Heart right ventricle (tissue), 16 donors: ENCODE measurements at regions not wholly inside any gene's neighbourhood (a gene's known extent, or its start where the extent isn't known, plus 50 kb on each side); places are given as distances from the start of the nearest gene placed in this dataset.

Experiments used
- ATAC-seq, 8 donors: fragments of 200-7000 bp; cut with Tn5 transposase; one replicate each; pipeline ENCODE4 v1.9.1; 2020; ENCODE audit warnings: mild to moderate bottlenecking in 8 of 8, moderate library complexity in 8 of 8, moderate number of reproducible peaks in 1 of 8
- DNase-seq, 2 donors: peaks; one replicate each; pipeline ENCODE4 v3.0.0-alpha.2; 2020
- H3K27ac ChIP-seq, 10 donors: fragments of 200-600 bp; sonication (generic) in 2 of 10; one replicate each; pipeline versions ENCODE4 v1.5.0 to v1.8.0; 2020 to 2022; ENCODE audit warnings: mild to moderate bottlenecking in 3 of 10
- H3K27me3 ChIP-seq, 7 donors: fragments of 200-600 bp; one replicate each; pipeline ENCODE4 v1.8.0; 2021 to 2022; ENCODE audit warnings: mild to moderate bottlenecking in 2 of 7
- H3K36me3 ChIP-seq, 9 donors: fragments of 200-600 bp; sonication (generic) in 1 of 9; one replicate each; pipeline versions ENCODE4 v1.5.0 to v1.8.0; 2020 to 2022; ENCODE audit warnings: mild to moderate bottlenecking in 2 of 9
- H3K4me1 ChIP-seq, 9 donors: fragments of 200-600 bp; sonication (generic) in 1 of 9; one replicate each; pipeline versions ENCODE4 v1.5.0 to v1.8.0; 2020 to 2022; ENCODE audit warnings: mild to moderate bottlenecking in 4 of 9
- H3K4me3 ChIP-seq, 10 donors: fragments of 200-600 bp; sonication (generic) in 2 of 10; one replicate each; pipeline versions ENCODE4 v1.5.0 to v1.8.0; 2020 to 2022; ENCODE audit warnings: mild to moderate bottlenecking in 7 of 10, moderate library complexity in 2 of 10
- H3K9me3 ChIP-seq, 11 donors: fragments of 200-600 bp in 10 of 11; sonication (generic) in 2 of 11; one replicate each; pipeline versions ENCODE4 v1.5.0 to v1.8.0; 2013 to 2022; ENCODE audit warnings: mild to moderate bottlenecking in 2 of 11, control low read depth in 1 of 11, moderate library complexity in 1 of 11
- CTCF ChIP-seq, 9 donors: fragments of 200-600 bp; sonication (generic) in 2 of 9; IDR thresholded peaks; one replicate each; pipeline versions ENCODE4 v1.5.0 to v1.8.0; 2021 to 2022; ENCODE audit warnings: antibody characterized with exemption in 9 of 9, mild to moderate bottlenecking in 5 of 9, moderate library complexity in 1 of 9
- WGBS, 2 donors: extraction: QIAGEN DNeasy Blood & Tissue Kit; methylation state at CpG; one replicate each; pipeline ENCODE4 v1.1.7; 2013; ENCODE audit warnings: inconsistent platforms in 1 of 2; 5-methylcytosine and 5-hydroxymethylcytosine counted together
- intact Hi-C, 10 donors: fragments of 100-400 bp; cut with DNase I; formaldehyde crosslinking; loops; one replicate each; pipeline versions ENCODE4 v1.11.1 to v1.14.2; 2022
- donor health status: Arrhythmogenic right ventricular cardiomyopathy.
- donor health status: ischemic (EF 13 %, LVEDD 7.1; RV severe dilation, severe dysfunction).
- donor health status: healthy with polysubstance abuse.
- donor health status: DM: no; HTN: yes; CAD: no.
- donor health status: DM: no; HTN: no; CAD: no.
- donor health status: ischemic (EF 25% LVEDD 6.9; RV normal size, moderate dysfunction).
- donor health status: ischemic (EF 25% LVEDD 5.7; RV mildly dilated, moderate dysfunction).
- donor health status: healthy.
- donor health status: DM: yes; HTN: yes; CAD: no.
- donor health status: Ischemic cardiomyopathy.
- donor health status: ischemic (EF 35%, LVEDD 5.7; RV mildly dilated, moderate dysfunction).
- donor health status: nonischemic (EF 11% LVEDD 7.7; RV severe dilation, severe dysfunction).
- donor health status: DM: yes; HTN: yes; CAD: no.
- donor health status: PGD.
- donor health status: ischemic (EF 29% LVEDD 5.4; RV normal size, mild dysfunction).
- donor health status: nonischemic (EF 23%, LVEDD 6.1; RV moderate dilation, normal function).

GRCh38 chr4:126241634-126242033 is 926.9 kb downstream of the FAT4 start:
- intact Hi-C loops: no loop called here
- peaks cover 0 to 8% (median 0%) of the 10 kb centered on the region in 9 donors for H3K4me1 ChIP-seq
- no peak for DNase-seq
- H3K4me3 ChIP-seq: no peak overlapping the region
- H3K27ac ChIP-seq: peak overlapping the region in 2 of 10 donors; percentile 43 to 65
- no peaks in the 10 kb centered on the region for H3K36me3 ChIP-seq
- 77 to 78% methylated on average over 2 of the region's 2 CpGs for WGBS, 2 donors
- no peak for ATAC-seq
- H3K27me3 ChIP-seq: no peaks in the 10 kb centered on the region
- H3K9me3 ChIP-seq: peaks cover 0 to 16% (median 0%) of the 10 kb centered on the region in 11 donors
- TF ChIP-seq CTCF (IDR thresholded peaks at IDR 0.05): no peak

GRCh38 chr4:126242679-126243390 is 928.1 kb downstream of the FAT4 start:
- intact Hi-C loops: no loop called here
- peak; percentile 69 to 92 (median 88) for ATAC-seq
- Histone ChIP-seq H3K4me1 (peaks cover 0 to 8% (median 0%) of the 10 kb centered on the region in 9 donors), H3K27ac (peak overlapping the region in 5 of 10 donors; percentile 4 to 65 (median 43)), H3K4me3 (no peak overlapping the region), H3K9me3 (peaks cover 0 to 16% (median 0%) of the 10 kb centered on the region in 11 donors), H3K36me3 (no peaks in the 10 kb centered on the region), H3K27me3 (no peaks in the 10 kb centered on the region)
- no peak for TF ChIP-seq CTCF (IDR thresholded peaks at IDR 0.05)
- 41 to 53% methylated on average over 7 of the region's 7 CpGs for WGBS, 2 donors
- peak; percentile 26 to 52 for DNase-seq

GRCh38 chr4:126247409-126247808 is 932.7 kb downstream of the FAT4 start:
- Histone ChIP-seq H3K4me1 (peaks cover 0 to 8% (median 0%) of the 10 kb centered on the region in 9 donors), H3K4me3 (no peak overlapping the region), H3K27me3 (no peaks in the 10 kb centered on the region), H3K9me3 (peaks cover 0 to 16% (median 0%) of the 10 kb centered on the region in 11 donors), H3K27ac (no peak overlapping the region), H3K36me3 (no peaks in the 10 kb centered on the region)
- no peak for ATAC-seq
- DNase-seq: no peak
- intact Hi-C loops: no loop called here
- 80% methylated on average over 3 of the region's 3 CpGs for WGBS, 2 donors
- TF ChIP-seq CTCF (IDR thresholded peaks at IDR 0.05): no peak

- no peak overlapping the region for H3K4me3 ChIP-seq
- intact Hi-C loops: no loop called here
- ATAC-seq (no peak), DNase-seq (no peak)
- no peaks in the 10 kb centered on the region for H3K4me1 ChIP-seq
- peaks cover 0 to 9% (median 0%) of the 10 kb centered on the region in 11 donors for H3K9me3 ChIP-seq
- H3K36me3 ChIP-seq: no peaks in the 10 kb centered on the region
- no peak overlapping the region for H3K27ac ChIP-seq
- TF ChIP-seq CTCF (IDR thresholded peaks at IDR 0.05): no peak
- whole genome bisulfite sequencing, 2 donors: 95 to 97% methylated on average over 2 of the region's 2 CpGs
- H3K27me3 ChIP-seq: no peaks in the 10 kb centered on the region
Measured at GRCh38 chr4:126250006-126250405, 935.3 kb downstream of the FAT4 start.
